ENCODE measurements at regions not wholly inside any gene's neighbourhood (a gene's known extent, or its start where the extent isn't known, plus 50 kb on each side); places are given as distances from the start of the nearest gene placed in this dataset.

DNA sequence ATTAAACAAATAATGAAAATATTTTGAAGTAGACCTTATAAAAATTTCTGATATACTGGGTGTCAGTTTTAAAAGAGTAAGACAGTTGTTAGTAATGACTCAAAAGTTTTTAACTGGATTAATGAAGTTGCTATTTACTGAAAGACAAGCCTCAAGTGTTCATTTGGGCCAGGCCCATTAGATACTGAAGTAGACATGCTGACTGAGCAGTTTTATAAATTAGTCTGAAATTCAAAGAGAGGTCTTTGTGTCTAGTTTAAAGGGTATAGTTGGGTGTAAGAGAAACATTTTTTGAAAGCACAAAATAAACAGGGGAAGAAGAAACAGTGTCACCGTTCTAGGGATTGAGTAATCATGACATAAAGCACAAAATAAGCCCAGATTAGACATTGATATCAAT lies 1577.2 kb downstream of the AMY1C start:
- TF ChIP-seq POLR2A (IDR thresholded peaks at IDR 0.05; ENCODE audit: extremely low read depth, insufficient read length): no peak
- TF ChIP-seq MAX (IDR thresholded peaks at IDR 0.05; ENCODE audit: low read depth, low read length): no peak
- TF ChIP-seq CTCF (IDR thresholded peaks at IDR 0.05; ENCODE audit: low read depth, low read length): no peak
- no peak for TF ChIP-seq MYC (IDR thresholded peaks at IDR 0.05; ENCODE audit: low read depth, low read length)
- DNase-seq (ENCODE audit: low read depth): no peak
- no peak overlapping the region for H3K4me3 ChIP-seq (ENCODE audit: low read depth, low read length)

- no peak for DNase-seq (ENCODE audit: low read depth)
- no peak overlapping the region for H3K4me3 ChIP-seq (ENCODE audit: low read depth, low read length)
- TF ChIP-seq MAX (IDR thresholded peaks at IDR 0.05; ENCODE audit: low read depth, low read length): no peak
- TF ChIP-seq POLR2A (IDR thresholded peaks at IDR 0.05; ENCODE audit: extremely low read depth, insufficient read length): no peak
- TF ChIP-seq CTCF (IDR thresholded peaks at IDR 0.05; ENCODE audit: low read depth, low read length): no peak
- TF ChIP-seq MYC (IDR thresholded peaks at IDR 0.05; ENCODE audit: low read depth, low read length): no peak
Observed at GRCh38 chr1:105337420-105337819, 1587.7 kb downstream of the AMY1C start.

- no peak for TF ChIP-seq CTCF (IDR thresholded peaks at IDR 0.05; ENCODE audit: low read depth, low read length)
- TF ChIP-seq POLR2A (IDR thresholded peaks at IDR 0.05; ENCODE audit: extremely low read depth, insufficient read length): no peak
- no peak for TF ChIP-seq MAX (IDR thresholded peaks at IDR 0.05; ENCODE audit: low read depth, low read length)
- TF ChIP-seq MYC (IDR thresholded peaks at IDR 0.05; ENCODE audit: low read depth, low read length): no peak
- no peak for DNase-seq (ENCODE audit: low read depth)
- H3K4me3 ChIP-seq (ENCODE audit: low read depth, low read length): no peak overlapping the region
Observed at GRCh38 chr1:105343317-105343716, 1593.6 kb downstream of the AMY1C start.

DNA sequence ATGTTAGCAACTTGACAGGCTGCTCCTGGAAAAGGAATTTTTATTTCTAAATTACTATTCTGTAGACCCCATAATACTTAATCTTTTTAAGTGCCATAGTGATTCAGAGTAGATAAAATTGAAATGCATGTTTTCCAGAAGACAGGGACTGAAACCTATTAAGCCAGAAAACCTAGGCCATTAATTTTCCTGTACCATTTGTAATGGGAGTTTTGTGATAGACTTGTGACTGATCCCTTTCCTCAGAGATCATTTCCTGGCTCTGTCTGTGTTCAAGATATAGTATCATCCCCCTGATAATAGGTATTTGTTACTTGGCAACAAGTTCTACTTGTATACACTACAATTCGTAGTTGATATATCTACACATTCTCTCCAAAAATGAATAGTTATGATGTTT lies 1609.8 kb downstream of the AMY1C start:
- DNase-seq (ENCODE audit: low read depth): no peak
- H3K4me3 ChIP-seq (ENCODE audit: low read depth, low read length): no peak overlapping the region
- TF ChIP-seq CTCF (IDR thresholded peaks at IDR 0.05; ENCODE audit: low read depth, low read length) (no peak), POLR2A (IDR thresholded peaks at IDR 0.05; ENCODE audit: extremely low read depth, insufficient read length) (no peak), MYC (IDR thresholded peaks at IDR 0.05; ENCODE audit: low read depth, low read length) (no peak), MAX (IDR thresholded peaks at IDR 0.05; ENCODE audit: low read depth, low read length) (no peak)

- TF ChIP-seq POLR2A (IDR thresholded peaks at IDR 0.05; ENCODE audit: extremely low read depth, insufficient read length) (no peak), MYC (IDR thresholded peaks at IDR 0.05; ENCODE audit: low read depth, low read length) (no peak), MAX (IDR thresholded peaks at IDR 0.05; ENCODE audit: low read depth, low read length) (no peak), CTCF (IDR thresholded peaks at IDR 0.05; ENCODE audit: low read depth, low read length) (no peak)
- H3K4me3 ChIP-seq (ENCODE audit: low read depth, low read length): no peak overlapping the region
- DNase-seq (ENCODE audit: low read depth): no peak
Observed at GRCh38 chr1:105362438-105362837, 1612.7 kb downstream of the AMY1C start.

GRCh38 chr1:105368446-105368845 lies 1618.7 kb downstream of the AMY1C start:
- no peak for DNase-seq (ENCODE audit: low read depth)
- TF ChIP-seq MAX (IDR thresholded peaks at IDR 0.05; ENCODE audit: low read depth, low read length): no peak
- no peak for TF ChIP-seq MYC (IDR thresholded peaks at IDR 0.05; ENCODE audit: low read depth, low read length)
- no peak for TF ChIP-seq POLR2A (IDR thresholded peaks at IDR 0.05; ENCODE audit: extremely low read depth, insufficient read length)
- TF ChIP-seq CTCF (IDR thresholded peaks at IDR 0.05; ENCODE audit: low read depth, low read length): no peak
- H3K4me3 ChIP-seq (ENCODE audit: low read depth, low read length): no peak overlapping the region
